ENCODE measurements at regions not wholly inside any gene's neighbourhood (a gene's known extent, or its start where the extent isn't known, plus 50 kb on each side); places are given as distances from the start of the nearest gene placed in this dataset.

DNA sequence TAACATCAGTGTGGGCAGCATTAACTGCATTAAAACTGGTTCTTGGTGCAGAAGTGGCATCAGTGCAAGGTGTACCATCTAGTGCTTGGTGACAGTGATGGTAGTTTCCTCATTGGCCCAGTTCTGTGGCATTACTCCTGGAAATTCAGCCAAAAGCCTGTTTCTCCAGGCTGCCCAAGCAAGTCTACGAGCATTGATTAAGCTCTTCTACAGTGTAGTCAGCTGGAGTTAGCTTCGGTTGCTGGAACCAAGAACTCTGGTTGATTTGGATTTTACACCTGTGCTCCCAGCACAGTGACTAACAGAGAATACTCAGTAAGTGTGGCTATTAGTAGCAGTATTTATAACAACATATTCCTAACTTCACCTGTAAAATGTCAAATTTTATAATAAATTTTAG is 84.9 kb upstream of the ZDHHC17 start:
- no peaks in the 10 kb centered on the region for H3K27me3 ChIP-seq (ENCODE audit: insufficient read depth, insufficient read length)
- DNase-seq (ENCODE audit: low read depth, low spot score): no peak
- peaks cover 9% of the 10 kb centered on the region; the same call in 1 of the 2 replicates for H3K9me3 ChIP-seq (ENCODE audit: insufficient read depth, low read length)
- H3K9ac ChIP-seq (ENCODE audit: insufficient read length, low read depth): no peak overlapping the region
- no peak for TF ChIP-seq SUZ12 (IDR thresholded peaks at IDR 0.05; ENCODE audit: extremely low read depth, insufficient read depth, insufficient read length)
- TF ChIP-seq ZNF274 (IDR thresholded peaks at IDR 0.05; ENCODE audit: low read depth, low read length): no peak
- TF ChIP-seq YY1 (IDR thresholded peaks at IDR 0.05; ENCODE audit: insufficient read depth, insufficient read length): no peak
- no peak overlapping the region for H3K4me3 ChIP-seq (ENCODE audit: insufficient read length, low read depth)
- H3K36me3 ChIP-seq (ENCODE audit: insufficient read depth, insufficient read length, low read length): no peaks in the 10 kb centered on the region
- no peaks in the 10 kb centered on the region for H3K4me1 ChIP-seq (ENCODE audit: insufficient read depth, insufficient read length)

DNA sequence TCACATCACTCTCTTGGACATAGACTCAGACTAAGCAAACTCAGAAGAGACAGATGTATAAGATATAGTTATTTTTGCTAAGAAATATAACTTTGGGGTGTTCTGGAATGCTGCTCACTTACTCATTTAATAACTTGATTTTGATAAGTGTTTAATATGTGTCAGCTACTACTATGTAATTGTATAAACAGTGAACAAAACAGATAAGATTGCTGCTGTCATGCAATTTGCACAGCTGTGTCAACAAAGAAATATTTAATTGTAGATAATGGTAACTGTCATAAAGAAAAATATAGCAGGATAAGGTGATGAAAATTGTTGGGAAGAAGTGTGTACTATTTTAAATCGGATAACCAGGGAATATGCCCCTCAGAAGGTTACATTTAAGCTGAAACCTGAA is 84.1 kb upstream of the ZDHHC17 start:
- TF ChIP-seq SUZ12 (IDR thresholded peaks at IDR 0.05; ENCODE audit: extremely low read depth, insufficient read depth, insufficient read length) (no peak), YY1 (IDR thresholded peaks at IDR 0.05; ENCODE audit: insufficient read depth, insufficient read length) (no peak), ZNF274 (IDR thresholded peaks at IDR 0.05; ENCODE audit: low read depth, low read length) (no peak)
- no peak overlapping the region for H3K9ac ChIP-seq (ENCODE audit: insufficient read length, low read depth)
- no peaks in the 10 kb centered on the region for H3K36me3 ChIP-seq (ENCODE audit: insufficient read depth, insufficient read length, low read length)
- peaks cover 9% of the 10 kb centered on the region; the same call in 1 of the 2 replicates for H3K9me3 ChIP-seq (ENCODE audit: insufficient read depth, low read length)
- no peak overlapping the region for H3K4me3 ChIP-seq (ENCODE audit: insufficient read length, low read depth)
- H3K4me1 ChIP-seq (ENCODE audit: insufficient read depth, insufficient read length): no peaks in the 10 kb centered on the region
- H3K27me3 ChIP-seq (ENCODE audit: insufficient read depth, insufficient read length): no peaks in the 10 kb centered on the region
- no peak for DNase-seq (ENCODE audit: low read depth, low spot score)

GRCh38 chr12:76680940-76681339 is 83.0 kb upstream of the ZDHHC17 start:
- Histone ChIP-seq H3K9ac (ENCODE audit: insufficient read length, low read depth) (no peak overlapping the region), H3K36me3 (ENCODE audit: insufficient read depth, insufficient read length, low read length) (no peaks in the 10 kb centered on the region), H3K27me3 (ENCODE audit: insufficient read depth, insufficient read length) (no peaks in the 10 kb centered on the region), H3K4me3 (ENCODE audit: insufficient read length, low read depth) (no peak overlapping the region), H3K4me1 (ENCODE audit: insufficient read depth, insufficient read length) (peaks cover 2% of the 10 kb centered on the region), H3K9me3 (ENCODE audit: insufficient read depth, low read length) (peaks cover 9% of the 10 kb centered on the region; the same call in 1 of the 2 replicates)
- no peak for DNase-seq (ENCODE audit: low read depth, low spot score)
- TF ChIP-seq ZNF274 (IDR thresholded peaks at IDR 0.05; ENCODE audit: low read depth, low read length) (no peak), YY1 (IDR thresholded peaks at IDR 0.05; ENCODE audit: insufficient read depth, insufficient read length) (no peak), SUZ12 (IDR thresholded peaks at IDR 0.05; ENCODE audit: extremely low read depth, insufficient read depth, insufficient read length) (no peak)

DNA sequence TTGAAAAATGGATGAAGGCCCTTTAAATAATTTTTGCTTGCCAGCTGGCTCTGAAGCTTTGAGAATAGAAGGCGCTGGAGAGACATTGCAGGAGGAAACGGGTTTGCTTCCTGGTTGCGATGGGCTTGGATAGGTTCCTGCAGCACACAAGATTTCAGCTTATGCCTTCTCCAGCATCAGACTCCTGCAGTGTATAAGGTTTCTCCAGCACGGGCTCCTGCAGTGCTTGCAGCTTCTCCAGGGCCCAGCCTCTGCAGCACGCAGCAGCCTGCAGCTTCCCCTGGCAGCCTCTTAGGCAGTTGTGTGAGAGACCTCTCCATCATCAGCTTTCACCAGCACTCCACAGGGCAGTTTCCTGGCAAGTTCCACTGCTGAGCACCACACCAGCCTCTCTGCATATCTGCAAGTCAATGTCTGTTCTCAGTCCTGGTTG is 78.7 kb upstream of the ZDHHC17 start:
- Histone ChIP-seq H3K4me1 (ENCODE audit: insufficient read depth, insufficient read length) (peaks cover 2% of the 10 kb centered on the region), H3K4me3 (ENCODE audit: insufficient read length, low read depth) (no peak overlapping the region), H3K27me3 (ENCODE audit: insufficient read depth, insufficient read length) (no peaks in the 10 kb centered on the region), H3K36me3 (ENCODE audit: insufficient read depth, insufficient read length, low read length) (no peaks in the 10 kb centered on the region), H3K9me3 (ENCODE audit: insufficient read depth, low read length) (peaks cover 9% of the 10 kb centered on the region; the same call in 1 of the 2 replicates), H3K9ac (ENCODE audit: insufficient read length, low read depth) (no peak overlapping the region)
- no peak for TF ChIP-seq YY1 (IDR thresholded peaks at IDR 0.05; ENCODE audit: insufficient read depth, insufficient read length)
- no peak for TF ChIP-seq SUZ12 (IDR thresholded peaks at IDR 0.05; ENCODE audit: extremely low read depth, insufficient read depth, insufficient read length)
- TF ChIP-seq ZNF274 (IDR thresholded peaks at IDR 0.05; ENCODE audit: low read depth, low read length): no peak
- DNase-seq (ENCODE audit: low read depth, low spot score): no peak

GRCh38 chr12:76687981-76688380 is 75.9 kb upstream of the ZDHHC17 start:
- H3K36me3 ChIP-seq (ENCODE audit: insufficient read depth, insufficient read length, low read length): no peaks in the 10 kb centered on the region
- H3K27me3 ChIP-seq (ENCODE audit: insufficient read depth, insufficient read length): no peaks in the 10 kb centered on the region
- no peak for TF ChIP-seq ZNF274 (IDR thresholded peaks at IDR 0.05; ENCODE audit: low read depth, low read length)
- TF ChIP-seq YY1 (IDR thresholded peaks at IDR 0.05; ENCODE audit: insufficient read depth, insufficient read length): no peak
- TF ChIP-seq SUZ12 (IDR thresholded peaks at IDR 0.05; ENCODE audit: extremely low read depth, insufficient read depth, insufficient read length): no peak
- DNase-seq (ENCODE audit: low read depth, low spot score): no peak
- no peak overlapping the region for H3K4me3 ChIP-seq (ENCODE audit: insufficient read length, low read depth)
- no peak overlapping the region for H3K9ac ChIP-seq (ENCODE audit: insufficient read length, low read depth)
- H3K9me3 ChIP-seq (ENCODE audit: insufficient read depth, low read length): 0 out of 2 replicates have a peak, but pooled peaks cover 6% of the 10 kb centered on the region
- peaks cover 2% of the 10 kb centered on the region for H3K4me1 ChIP-seq (ENCODE audit: insufficient read depth, insufficient read length)

- TF ChIP-seq ZNF274 (IDR thresholded peaks at IDR 0.05; ENCODE audit: low read depth, low read length): no peak
- TF ChIP-seq YY1 (IDR thresholded peaks at IDR 0.05; ENCODE audit: insufficient read depth, insufficient read length): no peak
- no peak for TF ChIP-seq SUZ12 (IDR thresholded peaks at IDR 0.05; ENCODE audit: extremely low read depth, insufficient read depth, insufficient read length)
- no peak overlapping the region for H3K9ac ChIP-seq (ENCODE audit: insufficient read length, low read depth)
- H3K27me3 ChIP-seq (ENCODE audit: insufficient read depth, insufficient read length): no peaks in the 10 kb centered on the region
- no peaks in the 10 kb centered on the region for H3K36me3 ChIP-seq (ENCODE audit: insufficient read depth, insufficient read length, low read length)
- H3K4me3 ChIP-seq (ENCODE audit: insufficient read length, low read depth): no peak overlapping the region
- 0 out of 2 replicates have a peak, but pooled peaks cover 6% of the 10 kb centered on the region for H3K9me3 ChIP-seq (ENCODE audit: insufficient read depth, low read length)
- H3K4me1 ChIP-seq (ENCODE audit: insufficient read depth, insufficient read length): peaks cover 2% of the 10 kb centered on the region
- no peak for DNase-seq (ENCODE audit: low read depth, low spot score)
Observed at GRCh38 chr12:76688631-76689030, 75.3 kb upstream of the ZDHHC17 start.

GRCh38 chr12:76690921-76691700 is 72.8 kb upstream of the ZDHHC17 start:
- no peak for DNase-seq (ENCODE audit: low read depth, low spot score)
- Histone ChIP-seq H3K4me1 (ENCODE audit: insufficient read depth, insufficient read length) (no peaks in the 10 kb centered on the region), H3K9me3 (ENCODE audit: insufficient read depth, low read length) (0 out of 2 replicates have a peak, but pooled peaks cover 6% of the 10 kb centered on the region), H3K9ac (ENCODE audit: insufficient read length, low read depth) (no peak overlapping the region), H3K4me3 (ENCODE audit: insufficient read length, low read depth) (no peak overlapping the region), H3K36me3 (ENCODE audit: insufficient read depth, insufficient read length, low read length) (no peaks in the 10 kb centered on the region), H3K27me3 (ENCODE audit: insufficient read depth, insufficient read length) (no peaks in the 10 kb centered on the region)
- TF ChIP-seq SUZ12 (IDR thresholded peaks at IDR 0.05; ENCODE audit: extremely low read depth, insufficient read depth, insufficient read length): no peak
- no peak for TF ChIP-seq YY1 (IDR thresholded peaks at IDR 0.05; ENCODE audit: insufficient read depth, insufficient read length)
- TF ChIP-seq ZNF274 (IDR thresholded peaks at IDR 0.05; ENCODE audit: low read depth, low read length): no peak
